Psoas muscle (tissue), 7 donors: ENCODE measurements at regions not wholly inside any gene's neighbourhood (a gene's known extent, or its start where the extent isn't known, plus 50 kb on each side); places are given as distances from the start of the nearest gene placed in this dataset.

Source experiments
- ATAC-seq, 4 donors: fragments of 200-7000 bp; cut with Tn5 transposase; one replicate each; pipeline ENCODE4 v1.9.1; 2020; ENCODE audit warnings: moderate library complexity in 3 of 4, mild to moderate bottlenecking in 2 of 4
- DNase-seq, 2 donors: peaks; one replicate each; pipeline ENCODE4 v3.0.0-alpha.2; 2020
- H3K27ac ChIP-seq: fragments of 200-600 bp; one replicate; pipeline ENCODE4 v1.8.0; 2022
- H3K27me3 ChIP-seq, 3 donors: fragments of 200-600 bp in 1 of 3; one replicate each; pipeline versions ENCODE4 v1.6.1 to v1.8.0; 2013 to 2022; ENCODE audit warnings: low read length in 2 of 3, mild to moderate bottlenecking in 2 of 3, moderate library complexity in 1 of 3; ENCODE audit not compliant: insufficient read depth in 3 of 3
- H3K36me3 ChIP-seq, 2 donors: fragments of 200-600 bp in 1 of 2; one replicate each; pipeline versions ENCODE4 v1.6.1 to v1.8.0; 2013 to 2022; ENCODE audit warnings: low read depth in 1 of 2, mild to moderate bottlenecking in 1 of 2, moderate library complexity in 1 of 2; ENCODE audit not compliant: insufficient read depth in 1 of 2
- H3K4me1 ChIP-seq: fragments of 200-600 bp; one replicate; pipeline ENCODE4 v1.8.0; 2022
- H3K4me3 ChIP-seq: fragments of 200-600 bp; one replicate; pipeline ENCODE4 v1.8.0; 2022; ENCODE audit warnings: mild to moderate bottlenecking
- H3K9me3 ChIP-seq: fragments of 200-600 bp; one replicate; pipeline ENCODE4 v1.8.0; 2022
- WGBS, 3 donors: extraction: QIAGEN DNeasy Blood & Tissue Kit; methylation state at CpG; one replicate each; pipeline versions ENCODE4 v1.1.6 to v1.1.7; 2013; 5-methylcytosine and 5-hydroxymethylcytosine counted together
- intact Hi-C, 2 donors: fragments of 100-400 bp; cut with DNase I; formaldehyde crosslinking; loops; one replicate each; pipeline versions ENCODE4 v1.11.0 to v1.14.2; 2022
- TF ChIP-seq, protein P1 (sequence below): fragments of 200-600 bp; IDR thresholded peaks from one replicate; pipeline ENCODE4 v1.8.0; 2022; ENCODE audit warnings: antibody characterized with exemption
- donor health status: healthy with polysubstance abuse.
- donor health status: DM: no; HTN: no; CAD: no; lungs with moderate emphysema.
- donor health status: Bipolar disorder and iron deficiency.
- donor health status: healthy.
- donor health status: DM: yes; HTN: yes; CAD: no.
- donor health status: DM: no; HTN: no; CAD: no.
- donor health status: DM: yes; HTN: yes; CAD: no.

DNA sequence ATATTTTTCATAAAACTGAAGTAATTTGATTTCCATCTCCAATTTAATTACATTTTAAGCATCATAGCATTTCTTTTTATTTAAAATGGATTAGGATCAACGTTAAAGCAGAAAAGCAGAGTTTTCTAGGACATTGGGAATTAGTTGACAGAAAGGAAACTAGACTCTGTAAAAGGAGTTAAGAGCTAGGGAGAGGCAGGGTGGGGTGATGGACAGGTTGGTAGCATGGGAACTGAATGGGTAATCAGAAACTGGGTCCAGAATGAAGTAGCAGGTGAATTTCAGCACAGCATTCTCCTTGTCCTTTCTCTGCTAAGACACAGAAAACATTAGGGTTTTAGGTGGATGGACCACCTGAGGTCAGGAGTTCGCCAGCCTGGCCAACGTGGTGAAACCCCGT lies 97.6 kb downstream of the ANAPC4 start:
- H3K4me3 ChIP-seq = no peak overlapping the region
- 75 to 80% (median 76%) methylated on average over 4 of the region's 4 CpGs for WGBS, 3 donors
- DNase-seq = no peak
- no peaks in the 10 kb centered on the region for H3K27me3 ChIP-seq
- no peaks in the 10 kb centered on the region for H3K4me1 ChIP-seq
- ATAC-seq = no peak
- no peak overlapping the region for H3K27ac ChIP-seq
- intact Hi-C loops = no loop called here
- H3K9me3 ChIP-seq = peaks cover 13% of the 10 kb centered on the region
- TF ChIP-seq, protein P1, sequence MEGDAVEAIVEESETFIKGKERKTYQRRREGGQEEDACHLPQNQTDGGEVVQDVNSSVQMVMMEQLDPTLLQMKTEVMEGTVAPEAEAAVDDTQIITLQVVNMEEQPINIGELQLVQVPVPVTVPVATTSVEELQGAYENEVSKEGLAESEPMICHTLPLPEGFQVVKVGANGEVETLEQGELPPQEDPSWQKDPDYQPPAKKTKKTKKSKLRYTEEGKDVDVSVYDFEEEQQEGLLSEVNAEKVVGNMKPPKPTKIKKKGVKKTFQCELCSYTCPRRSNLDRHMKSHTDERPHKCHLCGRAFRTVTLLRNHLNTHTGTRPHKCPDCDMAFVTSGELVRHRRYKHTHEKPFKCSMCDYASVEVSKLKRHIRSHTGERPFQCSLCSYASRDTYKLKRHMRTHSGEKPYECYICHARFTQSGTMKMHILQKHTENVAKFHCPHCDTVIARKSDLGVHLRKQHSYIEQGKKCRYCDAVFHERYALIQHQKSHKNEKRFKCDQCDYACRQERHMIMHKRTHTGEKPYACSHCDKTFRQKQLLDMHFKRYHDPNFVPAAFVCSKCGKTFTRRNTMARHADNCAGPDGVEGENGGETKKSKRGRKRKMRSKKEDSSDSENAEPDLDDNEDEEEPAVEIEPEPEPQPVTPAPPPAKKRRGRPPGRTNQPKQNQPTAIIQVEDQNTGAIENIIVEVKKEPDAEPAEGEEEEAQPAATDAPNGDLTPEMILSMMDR = no peak
- H3K36me3 ChIP-seq = no peaks in the 10 kb centered on the region

DNA sequence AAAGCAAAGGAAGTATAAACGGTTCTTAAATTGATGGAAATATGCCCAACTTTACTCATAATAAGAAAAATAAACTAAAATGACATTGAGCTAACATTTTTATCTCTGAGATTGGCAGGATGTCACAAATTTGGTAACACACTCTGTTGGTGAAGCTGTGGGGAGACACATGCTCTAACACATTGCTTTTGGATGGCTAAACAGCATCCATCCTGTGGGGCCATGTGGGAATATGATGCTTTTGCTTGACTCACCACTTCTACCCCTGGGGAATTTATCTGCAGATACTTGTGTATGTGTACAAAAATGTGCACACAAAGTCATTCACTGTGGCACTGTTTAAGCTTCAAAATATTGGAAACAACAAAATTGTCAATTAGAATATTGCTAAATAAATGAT lies 100.2 kb downstream of the ANAPC4 start:
- DNase-seq (no peak), ATAC-seq (no peak)
- H3K4me3 ChIP-seq = no peak overlapping the region
- H3K4me1 ChIP-seq = no peaks in the 10 kb centered on the region
- H3K27me3 ChIP-seq = no peaks in the 10 kb centered on the region
- 45 to 56% (median 52%) methylated on average over 1 of the region's 1 CpG for WGBS, 3 donors
- no peaks in the 10 kb centered on the region for H3K36me3 ChIP-seq
- peaks cover 4% of the 10 kb centered on the region for H3K9me3 ChIP-seq
- TF ChIP-seq, protein P1 = no peak
- H3K27ac ChIP-seq = no peak overlapping the region
- intact Hi-C loops = no loop called here

DNA sequence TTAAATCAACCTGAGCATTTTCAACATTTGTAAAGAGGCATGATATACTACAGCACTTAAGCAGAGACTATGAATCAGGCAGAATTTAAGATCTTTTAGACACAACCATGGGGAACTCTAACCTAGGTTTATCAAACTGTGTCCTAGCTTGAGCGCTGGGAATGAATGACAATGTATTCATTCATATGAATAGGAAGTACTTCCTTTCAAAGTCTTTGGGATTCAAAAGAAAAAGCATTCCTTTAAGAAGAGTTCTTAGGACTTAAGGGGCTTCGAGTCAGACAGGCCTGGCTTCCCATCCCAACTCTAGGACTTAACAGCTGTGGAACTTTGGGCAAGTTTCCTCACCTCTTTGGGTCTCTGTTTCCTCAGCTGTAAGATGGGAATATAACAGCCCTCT lies 104.6 kb downstream of the ANAPC4 start:
- WGBS, 3 donors = 50 to 58% (median 54%) methylated on average over 2 of the region's 2 CpGs
- ATAC-seq = no peak
- H3K9me3 ChIP-seq = no peaks in the 10 kb centered on the region
- intact Hi-C loops = no loop called here
- H3K4me3 ChIP-seq = no peak overlapping the region
- no peaks in the 10 kb centered on the region for H3K4me1 ChIP-seq
- TF ChIP-seq, protein P1 = no peak
- H3K27ac ChIP-seq = no peak overlapping the region
- H3K36me3 ChIP-seq = no peaks in the 10 kb centered on the region
- H3K27me3 ChIP-seq = no peaks in the 10 kb centered on the region
- DNase-seq = no peak

DNA sequence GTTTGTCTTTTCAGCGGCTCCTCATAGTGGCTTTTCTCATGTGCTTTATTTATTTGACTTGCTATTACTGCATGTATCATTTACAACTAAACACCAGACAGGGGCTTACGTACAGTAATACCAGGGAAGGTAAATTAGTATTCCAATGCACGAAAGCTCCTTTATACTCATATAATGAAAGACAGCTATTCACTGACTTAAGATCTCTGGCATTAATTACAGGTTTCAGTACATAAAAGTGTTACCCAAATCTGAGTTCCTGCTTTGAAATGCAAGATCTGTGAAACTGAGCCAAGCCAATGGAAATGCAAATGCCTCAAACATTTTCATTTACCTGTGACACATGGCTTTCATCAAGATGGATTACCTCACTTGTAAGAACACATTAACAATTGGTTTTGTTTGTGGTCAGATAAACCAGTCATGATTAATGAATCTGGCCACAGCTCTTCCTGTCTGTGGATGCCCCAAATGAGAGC lies 107.2 kb downstream of the ANAPC4 start:
- 60 to 65% (median 62%) methylated on average over 3 of the region's 3 CpGs for WGBS, 3 donors
- H3K36me3 ChIP-seq = no peaks in the 10 kb centered on the region
- DNase-seq = no peak
- no peak overlapping the region for H3K4me3 ChIP-seq
- intact Hi-C loops = no loop called here
- H3K4me1 ChIP-seq = no peaks in the 10 kb centered on the region
- TF ChIP-seq, protein P1 = no peak
- no peak overlapping the region for H3K27ac ChIP-seq
- H3K27me3 ChIP-seq = no peaks in the 10 kb centered on the region
- ATAC-seq = no peak
- peaks cover 6% of the 10 kb centered on the region for H3K9me3 ChIP-seq

- DNase-seq (no peak), ATAC-seq (no peak)
- no peaks in the 10 kb centered on the region for H3K36me3 ChIP-seq
- H3K27me3 ChIP-seq = no peaks in the 10 kb centered on the region
- peaks cover 6% of the 10 kb centered on the region for H3K9me3 ChIP-seq
- WGBS, 3 donors = 50 to 70% (median 66%) methylated on average over 6 of the region's 6 CpGs
- H3K27ac ChIP-seq = no peak overlapping the region
- TF ChIP-seq, protein P1 = no peak
- no peaks in the 10 kb centered on the region for H3K4me1 ChIP-seq
- no peak overlapping the region for H3K4me3 ChIP-seq
- intact Hi-C loops = no loop called here
These were observed 108.0 kb downstream of the ANAPC4 start for GRCh38 chr4:25485104-25485503.
